ENCODE measurements at regions not wholly inside any gene's neighbourhood (a gene's known extent, or its start where the extent isn't known, plus 50 kb on each side); places are given as distances from the start of the nearest gene placed in this dataset.
"Not testable (repeated sequence)": the region's sequence is repeated elsewhere in the genome, so short reads cannot be mapped to it uniquely, and the experiment has no call there.

DNA sequence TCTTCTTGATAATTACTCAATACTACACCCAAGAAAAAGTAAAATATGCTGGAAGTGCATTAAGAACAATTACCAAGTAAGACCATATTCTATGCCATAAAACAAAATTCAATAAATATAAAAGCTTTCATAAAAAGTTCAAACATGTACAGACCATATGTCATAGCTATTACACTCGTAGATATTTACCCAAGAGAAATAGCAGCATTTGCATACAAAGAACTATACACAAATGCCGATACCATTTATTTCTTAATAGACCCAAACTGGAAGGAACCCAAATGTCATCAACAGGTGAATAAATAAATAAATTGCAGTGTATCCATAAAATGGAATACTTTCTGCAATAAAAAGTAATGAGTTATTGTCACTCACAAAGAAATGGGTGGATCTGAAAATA is 78.3 kb upstream of the SLC16A7 start:
- H3K9me2 ChIP-seq (replicated peaks; ENCODE audit: insufficient read depth, low read length) = no peaks in the 10 kb centered on the region
- no peaks in the 10 kb centered on the region for H4K20me1 ChIP-seq (ENCODE audit: insufficient read depth, low read depth, low read length)
- no peaks in the 10 kb centered on the region for H3K79me2 ChIP-seq (ENCODE audit: low read length)
- no peak overlapping the region for H2AFZ ChIP-seq (ENCODE audit: low read length)
- no peaks in the 10 kb centered on the region for H3K36me3 ChIP-seq (ENCODE audit: insufficient read depth, low read length)
- no peaks in the 10 kb centered on the region for H3K4me1 ChIP-seq (ENCODE audit: low read length)
- no peak overlapping the region for H3K4me2 ChIP-seq (ENCODE audit: low read depth, low read length, poor library complexity, severe bottlenecking)
- H3K9ac ChIP-seq (ENCODE audit: low read length) = no peak overlapping the region
- H3K4me3 ChIP-seq (ENCODE audit: low read length) = no peak overlapping the region
- no peaks in the 10 kb centered on the region for H3K27me3 ChIP-seq (ENCODE audit: low read length)
- DNase-seq = no peak
- H3K27ac ChIP-seq (ENCODE audit: low read length) = no peak overlapping the region
- no peaks in the 10 kb centered on the region for H3K9me3 ChIP-seq (ENCODE audit: low read length)

DNA sequence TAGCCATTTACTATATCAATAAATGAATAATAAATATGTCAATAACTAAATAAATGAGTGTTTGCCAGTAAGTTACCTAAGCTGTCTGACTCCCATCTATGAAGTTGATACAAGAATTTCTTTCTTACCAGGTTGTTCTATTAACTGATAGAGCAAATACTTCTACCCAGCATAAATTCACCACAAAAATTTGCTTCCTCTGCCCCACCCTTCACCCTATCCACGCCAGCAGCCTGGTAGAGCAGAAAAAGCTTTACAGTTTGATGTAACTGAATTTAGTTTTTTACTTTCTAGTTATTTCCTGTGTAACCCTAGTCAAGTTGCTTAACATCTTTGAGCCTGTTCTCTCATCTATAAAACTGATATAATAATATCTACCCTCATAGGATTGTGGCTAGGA is 94.9 kb upstream of the SLC16A7 start:
- Histone ChIP-seq H3K27me3 (ENCODE audit: low read length) (no peaks in the 10 kb centered on the region), H4K20me1 (ENCODE audit: insufficient read depth, low read depth, low read length) (no peaks in the 10 kb centered on the region), H3K79me2 (ENCODE audit: low read length) (no peaks in the 10 kb centered on the region), H2AFZ (ENCODE audit: low read length) (no peak overlapping the region), H3K4me1 (ENCODE audit: low read length) (peaks cover 15% of the 10 kb centered on the region), H3K27ac (ENCODE audit: low read length) (no peak overlapping the region), H3K9me3 (ENCODE audit: low read length) (no peaks in the 10 kb centered on the region), H3K36me3 (ENCODE audit: insufficient read depth, low read length) (no peaks in the 10 kb centered on the region), H3K4me2 (ENCODE audit: low read depth, low read length, poor library complexity, severe bottlenecking) (peak overlapping the region; percentile 24), H3K4me3 (ENCODE audit: low read length) (no peak overlapping the region), H3K9ac (ENCODE audit: low read length) (no peak overlapping the region), H3K9me2 (replicated peaks; ENCODE audit: insufficient read depth, low read length) (no peaks in the 10 kb centered on the region)
- DNase-seq = no peak

DNA sequence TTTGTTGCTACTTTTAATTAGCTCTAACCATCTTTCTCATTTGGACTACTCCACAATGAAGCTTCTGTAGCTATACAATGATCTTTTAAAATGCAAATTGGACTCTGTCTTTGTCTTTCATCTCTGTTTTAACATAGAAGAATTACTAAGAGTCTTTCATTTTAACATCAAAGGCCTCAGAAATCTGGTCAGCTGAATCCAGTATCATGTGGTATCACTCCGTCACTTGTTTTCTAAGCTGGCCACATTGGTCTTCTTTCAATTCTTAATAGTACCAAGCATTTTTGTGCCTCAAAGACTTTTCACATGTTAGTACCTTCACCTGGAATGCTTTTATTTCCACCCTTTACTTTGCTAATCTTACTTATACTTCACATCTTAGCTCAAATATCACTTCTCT is 95.5 kb upstream of the SLC16A7 start:
- Histone ChIP-seq H3K9me2 (replicated peaks; ENCODE audit: insufficient read depth, low read length) (no peaks in the 10 kb centered on the region), H3K9me3 (ENCODE audit: low read length) (no peaks in the 10 kb centered on the region), H3K4me1 (ENCODE audit: low read length) (peaks cover 15% of the 10 kb centered on the region), H2AFZ (ENCODE audit: low read length) (no peak overlapping the region), H3K79me2 (ENCODE audit: low read length) (no peaks in the 10 kb centered on the region), H3K27me3 (ENCODE audit: low read length) (no peaks in the 10 kb centered on the region), H3K9ac (ENCODE audit: low read length) (no peak overlapping the region), H3K4me3 (ENCODE audit: low read length) (no peak overlapping the region), H3K36me3 (ENCODE audit: insufficient read depth, low read length) (no peaks in the 10 kb centered on the region), H3K27ac (ENCODE audit: low read length) (no peak overlapping the region), H3K4me2 (ENCODE audit: low read depth, low read length, poor library complexity, severe bottlenecking) (no peak overlapping the region), H4K20me1 (ENCODE audit: insufficient read depth, low read depth, low read length) (no peaks in the 10 kb centered on the region)
- no peak for DNase-seq

DNA sequence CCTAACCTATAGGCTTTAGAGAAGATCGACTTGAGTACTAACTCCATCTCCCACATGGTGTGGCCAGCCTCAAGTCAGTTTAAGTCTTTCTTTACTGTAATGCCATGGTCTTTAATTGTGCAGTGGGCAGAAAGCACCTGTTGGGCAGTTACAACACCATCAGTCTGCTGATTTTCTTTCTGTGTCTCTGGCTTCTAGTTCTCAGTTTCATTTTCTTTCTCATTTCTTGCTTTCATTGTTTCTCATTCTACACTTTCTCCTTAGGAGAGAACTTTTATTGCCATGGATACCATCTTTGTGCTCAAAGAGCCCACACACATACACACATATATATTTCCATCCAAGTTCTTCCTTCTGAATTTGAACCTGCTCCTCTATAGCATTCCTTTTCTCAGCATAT is 96.1 kb upstream of the SLC16A7 start:
- Histone ChIP-seq H3K4me3 (ENCODE audit: low read length) (no peak overlapping the region), H4K20me1 (ENCODE audit: insufficient read depth, low read depth, low read length) (no peaks in the 10 kb centered on the region), H3K36me3 (ENCODE audit: insufficient read depth, low read length) (no peaks in the 10 kb centered on the region), H3K9me2 (replicated peaks; ENCODE audit: insufficient read depth, low read length) (no peaks in the 10 kb centered on the region), H3K4me1 (ENCODE audit: low read length) (peaks cover 15% of the 10 kb centered on the region), H3K79me2 (ENCODE audit: low read length) (no peaks in the 10 kb centered on the region), H3K27ac (ENCODE audit: low read length) (no peak overlapping the region), H3K4me2 (ENCODE audit: low read depth, low read length, poor library complexity, severe bottlenecking) (no peak overlapping the region), H3K9me3 (ENCODE audit: low read length) (no peaks in the 10 kb centered on the region), H3K27me3 (ENCODE audit: low read length) (no peaks in the 10 kb centered on the region), H3K9ac (ENCODE audit: low read length) (no peak overlapping the region), H2AFZ (ENCODE audit: low read length) (no peak overlapping the region)
- DNase-seq = no peak

DNA sequence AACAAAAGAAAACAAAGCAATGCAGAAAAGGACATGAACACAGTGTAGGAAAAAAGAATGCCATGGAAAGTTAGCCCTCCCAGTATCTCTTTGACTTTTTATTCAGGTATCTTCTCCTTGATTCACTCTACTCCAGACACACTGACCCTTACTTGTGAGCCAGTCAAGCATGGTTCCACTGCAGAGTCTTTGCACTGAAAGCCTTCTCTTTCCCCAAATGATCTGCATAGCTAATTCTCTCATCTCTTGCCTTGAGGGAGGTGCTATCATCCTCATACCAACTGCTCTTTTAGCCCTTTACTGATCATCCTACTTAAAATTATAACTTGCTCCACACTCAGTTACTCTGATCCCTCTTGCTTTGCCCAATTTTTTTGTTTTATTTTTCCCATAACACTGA is 101.2 kb upstream of the SLC16A7 start:
- H4K20me1 ChIP-seq (ENCODE audit: insufficient read depth, low read depth, low read length) = no peaks in the 10 kb centered on the region
- H2AFZ ChIP-seq (ENCODE audit: low read length) = no peak overlapping the region
- no peaks in the 10 kb centered on the region for H3K9me3 ChIP-seq (ENCODE audit: low read length)
- no peak for DNase-seq
- no peaks in the 10 kb centered on the region for H3K4me1 ChIP-seq (ENCODE audit: low read length)
- no peak overlapping the region for H3K4me3 ChIP-seq (ENCODE audit: low read length)
- no peaks in the 10 kb centered on the region for H3K36me3 ChIP-seq (ENCODE audit: insufficient read depth, low read length)
- 0 out of 2 replicates have a peak, but pooled peaks cover 3% of the 10 kb centered on the region for H3K9me2 ChIP-seq (replicated peaks; ENCODE audit: insufficient read depth, low read length)
- H3K4me2 ChIP-seq (ENCODE audit: low read depth, low read length, poor library complexity, severe bottlenecking) = no peak overlapping the region
- H3K27me3 ChIP-seq (ENCODE audit: low read length) = no peaks in the 10 kb centered on the region
- H3K79me2 ChIP-seq (ENCODE audit: low read length) = no peaks in the 10 kb centered on the region
- H3K27ac ChIP-seq (ENCODE audit: low read length) = no peak overlapping the region
- no peak overlapping the region for H3K9ac ChIP-seq (ENCODE audit: low read length)

DNA sequence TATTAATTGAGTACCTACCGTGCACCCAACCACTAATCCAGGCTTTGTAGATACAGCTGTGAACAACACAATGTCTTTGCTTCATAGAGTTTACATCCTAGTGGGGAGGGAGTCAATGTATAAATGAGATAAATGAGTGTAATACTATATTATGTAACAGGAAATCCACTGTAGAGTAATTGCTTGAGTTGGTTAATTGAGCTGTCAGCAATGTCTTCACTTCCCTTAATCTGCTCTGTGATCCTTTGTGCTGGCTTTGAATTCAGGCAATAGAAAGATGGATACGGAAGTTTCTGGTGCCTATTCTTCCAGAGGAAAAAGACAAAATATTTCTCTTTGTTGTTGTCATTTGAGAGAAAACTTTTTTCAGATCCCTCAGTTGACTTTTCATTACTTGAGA is 104.0 kb upstream of the SLC16A7 start:
- Histone ChIP-seq H3K4me2 (ENCODE audit: low read depth, low read length, poor library complexity, severe bottlenecking) (no peak overlapping the region), H3K4me1 (ENCODE audit: low read length) (no peaks in the 10 kb centered on the region), H3K36me3 (ENCODE audit: insufficient read depth, low read length) (no peaks in the 10 kb centered on the region), H3K27ac (ENCODE audit: low read length) (no peak overlapping the region), H4K20me1 (ENCODE audit: insufficient read depth, low read depth, low read length) (no peaks in the 10 kb centered on the region), H3K4me3 (ENCODE audit: low read length) (no peak overlapping the region), H3K27me3 (ENCODE audit: low read length) (no peaks in the 10 kb centered on the region), H3K79me2 (ENCODE audit: low read length) (no peaks in the 10 kb centered on the region), H3K9me2 (replicated peaks; ENCODE audit: insufficient read depth, low read length) (0 out of 2 replicates have a peak, but pooled peaks cover 3% of the 10 kb centered on the region), H3K9me3 (ENCODE audit: low read length) (no peaks in the 10 kb centered on the region), H2AFZ (ENCODE audit: low read length) (no peak overlapping the region), H3K9ac (ENCODE audit: low read length) (no peak overlapping the region)
- DNase-seq = no peak

DNA sequence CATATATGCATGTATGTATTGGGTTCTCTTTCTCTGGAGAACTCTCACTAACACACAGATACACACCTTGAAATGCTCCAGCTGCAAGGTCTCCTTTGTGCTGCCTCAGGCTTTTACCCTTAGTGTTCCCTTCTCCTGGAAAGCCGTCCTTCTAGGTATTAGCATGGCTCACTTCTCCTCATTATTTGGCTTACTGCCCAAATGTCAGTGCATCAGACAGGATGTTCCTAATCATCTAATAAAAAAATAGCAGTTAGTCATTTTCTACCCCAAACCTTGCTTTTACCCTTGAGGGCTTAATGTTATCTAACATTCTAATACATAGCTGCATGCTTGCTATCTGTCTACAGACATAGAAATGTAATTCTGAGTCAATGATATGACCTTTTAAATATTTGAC is 109.0 kb upstream of the SLC16A7 start:
- Histone ChIP-seq H3K9me3 (ENCODE audit: low read length) (no peaks in the 10 kb centered on the region), H3K9me2 (replicated peaks; ENCODE audit: insufficient read depth, low read length) (0 out of 2 replicates have a peak, but pooled peaks cover 5% of the 10 kb centered on the region), H3K9ac (ENCODE audit: low read length) (no peak overlapping the region), H3K4me3 (ENCODE audit: low read length) (no peak overlapping the region), H3K27ac (ENCODE audit: low read length) (no peak overlapping the region), H3K36me3 (ENCODE audit: insufficient read depth, low read length) (no peaks in the 10 kb centered on the region), H2AFZ (ENCODE audit: low read length) (no peak overlapping the region), H3K27me3 (ENCODE audit: low read length) (no peaks in the 10 kb centered on the region), H3K4me1 (ENCODE audit: low read length) (no peaks in the 10 kb centered on the region), H3K79me2 (ENCODE audit: low read length) (no peaks in the 10 kb centered on the region), H4K20me1 (ENCODE audit: insufficient read depth, low read depth, low read length) (no peaks in the 10 kb centered on the region), H3K4me2 (ENCODE audit: low read depth, low read length, poor library complexity, severe bottlenecking) (no peak overlapping the region)
- no peak for DNase-seq

DNA sequence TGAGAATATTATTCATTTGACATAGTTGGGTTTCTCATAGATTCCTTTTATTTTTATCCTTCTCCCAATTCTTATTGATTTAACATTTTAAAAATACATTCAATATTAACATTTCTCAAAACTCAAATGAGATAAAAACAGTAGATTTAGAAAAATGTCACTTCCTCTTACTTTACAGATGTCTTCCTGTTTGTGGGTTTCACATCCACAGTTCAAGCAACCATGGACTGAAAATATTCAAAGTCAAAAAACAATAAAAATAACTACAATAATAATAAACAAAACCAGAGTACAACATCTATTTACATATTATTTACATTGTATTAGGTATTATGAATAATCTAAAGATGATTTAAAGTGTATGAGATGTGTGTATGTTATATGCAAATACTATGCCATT is 111.3 kb upstream of the SLC16A7 start:
- DNase-seq = no peak
- no peaks in the 10 kb centered on the region for H3K79me2 ChIP-seq (ENCODE audit: low read length)
- no peaks in the 10 kb centered on the region for H3K4me1 ChIP-seq (ENCODE audit: low read length)
- H3K9me2 ChIP-seq (replicated peaks; ENCODE audit: insufficient read depth, low read length) = 0 out of 2 replicates have a peak, but pooled peaks cover 2% of the 10 kb centered on the region
- H3K4me3 ChIP-seq (ENCODE audit: low read length) = no peak overlapping the region
- H3K4me2 ChIP-seq (ENCODE audit: low read depth, low read length, poor library complexity, severe bottlenecking) = no peak overlapping the region
- no peak overlapping the region for H2AFZ ChIP-seq (ENCODE audit: low read length)
- no peak overlapping the region for H3K27ac ChIP-seq (ENCODE audit: low read length)
- no peaks in the 10 kb centered on the region for H3K27me3 ChIP-seq (ENCODE audit: low read length)
- H4K20me1 ChIP-seq (ENCODE audit: insufficient read depth, low read depth, low read length) = no peaks in the 10 kb centered on the region
- H3K36me3 ChIP-seq (ENCODE audit: insufficient read depth, low read length) = no peaks in the 10 kb centered on the region
- no peaks in the 10 kb centered on the region for H3K9me3 ChIP-seq (ENCODE audit: low read length)
- no peak overlapping the region for H3K9ac ChIP-seq (ENCODE audit: low read length)

DNA sequence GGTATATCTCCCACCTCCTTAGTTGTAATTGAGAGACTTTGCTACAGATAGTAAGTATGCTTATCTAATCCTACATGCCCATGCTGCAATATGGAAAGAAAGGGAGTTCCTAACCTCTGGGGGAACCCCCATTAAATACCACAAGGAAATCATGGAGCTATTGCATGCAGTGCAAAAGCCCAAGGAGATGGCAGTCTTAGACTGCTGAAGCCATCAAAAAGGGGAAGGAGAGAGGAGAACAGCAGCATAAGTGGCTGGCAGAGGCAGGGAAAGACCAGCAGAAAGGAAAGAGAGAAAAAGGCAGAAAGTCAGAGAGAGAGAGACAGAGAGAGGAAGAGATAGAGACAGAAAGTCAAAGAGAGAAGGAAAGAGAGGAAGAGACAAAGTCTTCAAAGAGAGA is 121.6 kb upstream of the SLC16A7 start:
- not testable (repeated sequence) for H3K9me3 ChIP-seq (ENCODE audit: low read length); H3K79me2 ChIP-seq (ENCODE audit: low read length); H3K4me2 ChIP-seq (ENCODE audit: low read depth, low read length, poor library complexity, severe bottlenecking); H3K27me3 ChIP-seq (ENCODE audit: low read length); H3K27ac ChIP-seq (ENCODE audit: low read length); H3K9ac ChIP-seq (ENCODE audit: low read length); H2AFZ ChIP-seq (ENCODE audit: low read length); H4K20me1 ChIP-seq (ENCODE audit: insufficient read depth, low read depth, low read length); H3K4me3 ChIP-seq (ENCODE audit: low read length); H3K36me3 ChIP-seq (ENCODE audit: insufficient read depth, low read length); DNase-seq; H3K4me1 ChIP-seq (ENCODE audit: low read length); H3K9me2 ChIP-seq (replicated peaks; ENCODE audit: insufficient read depth, low read length)
